ENCODE measurements at regions not wholly inside any gene's neighbourhood (a gene's known extent, or its start where the extent isn't known, plus 50 kb on each side); places are given as distances from the start of the nearest gene placed in this dataset.

DNA sequence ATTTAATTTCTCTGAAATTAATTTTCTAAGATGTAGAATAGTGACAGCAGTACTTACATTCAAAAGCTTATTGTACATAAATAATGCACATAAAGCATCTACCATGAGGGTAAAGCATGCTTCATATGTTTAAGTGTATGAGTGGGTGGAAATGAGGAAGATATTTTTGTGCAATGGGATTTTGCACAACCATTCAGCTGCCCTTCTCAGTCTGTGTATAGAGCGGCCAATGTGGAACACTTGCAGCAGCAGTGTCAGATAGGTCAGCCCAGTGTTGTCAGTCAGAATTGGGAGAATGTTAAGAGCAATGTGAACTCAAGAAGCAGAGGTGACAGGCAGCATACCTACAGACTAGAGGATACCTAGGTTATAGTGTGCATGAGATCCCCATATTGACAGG lies 72.5 kb upstream of the ATP2B1 start:
- no peaks in the 10 kb centered on the region for H3K27me3 ChIP-seq (ENCODE audit: insufficient read depth, low read length, poor library complexity)
- no peak overlapping the region for H3K4me2 ChIP-seq (ENCODE audit: insufficient read depth, low read length)
- no peak for DNase-seq
- no peaks in the 10 kb centered on the region for H3K4me1 ChIP-seq (ENCODE audit: insufficient read depth, low read length)
- no peaks in the 10 kb centered on the region for H3K79me2 ChIP-seq (ENCODE audit: insufficient read depth, low read length)
- H3K27ac ChIP-seq (ENCODE audit: low read length): no peak overlapping the region
- ATAC-seq (ENCODE audit: insufficient read depth, low read depth): no peak
- H4K20me1 ChIP-seq (ENCODE audit: insufficient read depth, low read length): no peaks in the 10 kb centered on the region
- TF ChIP-seq EZH2 (IDR thresholded peaks at IDR 0.05; ENCODE audit: borderline replicate concordance, low read depth, low read length, severe bottlenecking): no peak
- TF ChIP-seq CTCF (IDR thresholded peaks at IDR 0.05; ENCODE audit: borderline replicate concordance, extremely low read depth, low read length, poor library complexity, severe bottlenecking): no peak
- H3K9me3 ChIP-seq (ENCODE audit: insufficient read depth, low read length, severe bottlenecking): peaks cover 7% of the 10 kb centered on the region
- no peak overlapping the region for H2AFZ ChIP-seq (ENCODE audit: low read depth, low read length)
- H3K4me3 ChIP-seq (ENCODE audit: low read depth in 1 of 2, low read length in 2 of 2): no peak overlapping the region
- H3K9ac ChIP-seq (ENCODE audit: low read depth, low read length): no peak overlapping the region
- H3K36me3 ChIP-seq (ENCODE audit: insufficient read depth, low read length): no peaks in the 10 kb centered on the region

- TF ChIP-seq CTCF (IDR thresholded peaks at IDR 0.05; ENCODE audit: borderline replicate concordance, extremely low read depth, low read length, poor library complexity, severe bottlenecking) (no peak), EZH2 (IDR thresholded peaks at IDR 0.05; ENCODE audit: borderline replicate concordance, low read depth, low read length, severe bottlenecking) (no peak)
- Histone ChIP-seq H4K20me1 (ENCODE audit: insufficient read depth, low read length) (no peaks in the 10 kb centered on the region), H3K9me3 (ENCODE audit: insufficient read depth, low read length, severe bottlenecking) (no peaks in the 10 kb centered on the region), H3K4me3 (ENCODE audit: low read depth in 1 of 2, low read length in 2 of 2) (no peak overlapping the region), H3K4me1 (ENCODE audit: insufficient read depth, low read length) (no peaks in the 10 kb centered on the region), H3K79me2 (ENCODE audit: insufficient read depth, low read length) (no peaks in the 10 kb centered on the region), H2AFZ (ENCODE audit: low read depth, low read length) (no peak overlapping the region), H3K4me2 (ENCODE audit: insufficient read depth, low read length) (no peak overlapping the region), H3K36me3 (ENCODE audit: insufficient read depth, low read length) (no peaks in the 10 kb centered on the region), H3K9ac (ENCODE audit: low read depth, low read length) (no peak overlapping the region), H3K27ac (ENCODE audit: low read length) (no peak overlapping the region), H3K27me3 (ENCODE audit: insufficient read depth, low read length, poor library complexity) (no peaks in the 10 kb centered on the region)
- ATAC-seq (ENCODE audit: insufficient read depth, low read depth): no peak
- DNase-seq: no peak
These were observed 70.5 kb upstream of the ATP2B1 start for GRCh38 chr12:89779090-89779489.

GRCh38 chr12:89777733-89778379 lies 69.2 kb upstream of the ATP2B1 start:
- H3K79me2 ChIP-seq (ENCODE audit: insufficient read depth, low read length): no peaks in the 10 kb centered on the region
- no peaks in the 10 kb centered on the region for H3K27me3 ChIP-seq (ENCODE audit: insufficient read depth, low read length, poor library complexity)
- DNase-seq: no peak
- H3K4me1 ChIP-seq (ENCODE audit: insufficient read depth, low read length): no peaks in the 10 kb centered on the region
- TF ChIP-seq CTCF (IDR thresholded peaks at IDR 0.05; ENCODE audit: borderline replicate concordance, extremely low read depth, low read length, poor library complexity, severe bottlenecking) (no peak), EZH2 (IDR thresholded peaks at IDR 0.05; ENCODE audit: borderline replicate concordance, low read depth, low read length, severe bottlenecking) (no peak)
- H3K9me3 ChIP-seq (ENCODE audit: insufficient read depth, low read length, severe bottlenecking): no peaks in the 10 kb centered on the region
- no peaks in the 10 kb centered on the region for H3K36me3 ChIP-seq (ENCODE audit: insufficient read depth, low read length)
- no peak overlapping the region for H3K9ac ChIP-seq (ENCODE audit: low read depth, low read length)
- H2AFZ ChIP-seq (ENCODE audit: low read depth, low read length): no peak overlapping the region
- no peak overlapping the region for H3K4me3 ChIP-seq (ENCODE audit: low read depth in 1 of 2, low read length in 2 of 2)
- no peak overlapping the region for H3K4me2 ChIP-seq (ENCODE audit: insufficient read depth, low read length)
- no peak overlapping the region for H3K27ac ChIP-seq (ENCODE audit: low read length)
- ATAC-seq (ENCODE audit: insufficient read depth, low read depth): no peak
- no peaks in the 10 kb centered on the region for H4K20me1 ChIP-seq (ENCODE audit: insufficient read depth, low read length)
